Prostate gland (tissue), 2 donors: ENCODE measurements at regions not wholly inside any gene's neighbourhood (a gene's known extent, or its start where the extent isn't known, plus 50 kb on each side); places are given as distances from the start of the nearest gene placed in this dataset.

Source experiments
- DNase-seq: peaks from one replicate; pipeline ENCODE4 v3.0.0-alpha.2; 2019; ENCODE audit warnings: low spot score
- H3K27ac ChIP-seq, 2 donors: fragments of 200-600 bp; sonication (generic); 2 replicates each; pipeline ENCODE4 v1.5.1; 2017 to 2019
- H3K27me3 ChIP-seq: fragments of 200-600 bp; sonication (generic); replicated peaks from 2 replicates; pipeline ENCODE4 v1.5.1; 2019; ENCODE audit not compliant: insufficient read depth
- H3K36me3 ChIP-seq, 2 donors: fragments of 200-600 bp; sonication (generic); 1 replicate in 1 of 2; 2 replicates in 1 of 2; pipeline versions ENCODE4 v1.5.1 to v1.8.1; 2017 to 2019
- H3K4me1 ChIP-seq: fragments of 200-600 bp; sonication (generic); replicated peaks from 2 replicates; pipeline ENCODE4 v1.5.1; 2019
- H3K4me3 ChIP-seq, 2 donors: fragments of 200-600 bp; sonication (generic); 2 replicates each; pipeline ENCODE4 v1.5.1; 2017 to 2019
- H3K9me3 ChIP-seq: fragments of 200-600 bp; sonication (generic); 2 replicates; pipeline ENCODE4 v1.5.1; 2017
- CTCF ChIP-seq, 4 experiments: fragments of 200-600 bp in 2 of 4; fragments of 450-650 bp in 2 of 4; sonication (generic) in 2 of 4; IDR thresholded peaks; 1 replicate in 3 of 4; 2 replicates in 1 of 4; pipeline ENCODE4 v1.5.1; 2016 to 2019; ENCODE audit warnings: antibody characterized with exemption in 4 of 4, mild to moderate bottlenecking in 2 of 4, moderate library complexity in 2 of 4
- POLR2A ChIP-seq: fragments of 450-650 bp; IDR thresholded peaks from one replicate; pipeline ENCODE4 v1.6.1; 2016; ENCODE audit warnings: antibody characterized with exemption, mild to moderate bottlenecking
- POLR2AphosphoS5 ChIP-seq: sonication (generic); formaldehyde crosslinking; IDR thresholded peaks from one replicate; pipeline ENCODE4 v1.6.1; 2017; ENCODE audit warnings: antibody characterized with exemption
- WGBS: methylation state at CpG from one replicate; pipeline ENCODE4 v1.1.5; 2018; 5-methylcytosine and 5-hydroxymethylcytosine counted together
- intact Hi-C: fragments of 100-400 bp; cut with DNase I; formaldehyde crosslinking; loops from one replicate; pipeline ENCODE4 v1.14.2; 2022

- Histone ChIP-seq H3K27me3 (no peaks in the 10 kb centered on the region), H3K4me3 (no peak overlapping the region), H3K4me1 (no peaks in the 10 kb centered on the region), H3K27ac (no peak overlapping the region), H3K36me3 (no peaks in the 10 kb centered on the region), H3K9me3 (no peaks in the 10 kb centered on the region)
- intact Hi-C loops = no loop called here
- no peak for DNase-seq
- TF ChIP-seq POLR2A (no peak), CTCF (IDR thresholded peaks at IDR 0.05) (no peak)
- WGBS = 93% methylated on average over 11 of the region's 11 CpGs
Observed at GRCh38 chr22:25389541-25389919, 170.1 kb downstream of the CRYBB2 start.

GRCh38 chr22:25390297-25391240 lies 171.1 kb downstream of the CRYBB2 start:
- 77% methylated on average over 14 of the region's 20 CpGs for WGBS
- no peak for DNase-seq

GRCh38 chr22:25392584-25392983 lies 171.9 kb upstream of the GRK3 start:
- no peaks in the 10 kb centered on the region for H3K36me3 ChIP-seq
- TF ChIP-seq POLR2AphosphoS5 = no peak
- TF ChIP-seq CTCF (IDR thresholded peaks at IDR 0.05) = no peak
- TF ChIP-seq POLR2A = no peak
- WGBS = 98% methylated on average over 8 of the region's 8 CpGs
- H3K4me1 ChIP-seq = no peaks in the 10 kb centered on the region
- H3K27me3 ChIP-seq = no peaks in the 10 kb centered on the region
- no peak for DNase-seq
- intact Hi-C loops = no loop called here
- no peak overlapping the region for H3K4me3 ChIP-seq
- no peak overlapping the region for H3K27ac ChIP-seq
- no peaks in the 10 kb centered on the region for H3K9me3 ChIP-seq

More at GRCh38 chr22:25390297-25391240, 171.1 kb downstream of the CRYBB2 start:
- no peak overlapping the region for H3K4me3 ChIP-seq
- H3K9me3 ChIP-seq = no peaks in the 10 kb centered on the region
- H3K27ac ChIP-seq = no peak overlapping the region
- no peaks in the 10 kb centered on the region for H3K36me3 ChIP-seq
- TF ChIP-seq POLR2A = no peak
- TF ChIP-seq POLR2AphosphoS5 = no peak
- TF ChIP-seq CTCF (IDR thresholded peaks at IDR 0.05) = no peak
- intact Hi-C loops = no loop called here
- no peaks in the 10 kb centered on the region for H3K27me3 ChIP-seq
- no peaks in the 10 kb centered on the region for H3K4me1 ChIP-seq

- no peaks in the 10 kb centered on the region for H3K9me3 ChIP-seq
- no peaks in the 10 kb centered on the region for H3K27me3 ChIP-seq
- H3K4me1 ChIP-seq = no peaks in the 10 kb centered on the region
- TF ChIP-seq CTCF (IDR thresholded peaks at IDR 0.05) (no peak), POLR2A (no peak), POLR2AphosphoS5 (no peak)
- no peak overlapping the region for H3K4me3 ChIP-seq
- intact Hi-C loops = no loop called here
- no peak overlapping the region for H3K27ac ChIP-seq
- no peak for DNase-seq
- WGBS = 94% methylated on average over 13 of the region's 15 CpGs
- no peaks in the 10 kb centered on the region for H3K36me3 ChIP-seq
Observed at GRCh38 chr22:25393121-25393805, 171.2 kb upstream of the GRK3 start.
